ENCODE measurements at regions not wholly inside any gene's neighbourhood (a gene's known extent, or its start where the extent isn't known, plus 50 kb on each side); places are given as distances from the start of the nearest gene placed in this dataset.

DNA sequence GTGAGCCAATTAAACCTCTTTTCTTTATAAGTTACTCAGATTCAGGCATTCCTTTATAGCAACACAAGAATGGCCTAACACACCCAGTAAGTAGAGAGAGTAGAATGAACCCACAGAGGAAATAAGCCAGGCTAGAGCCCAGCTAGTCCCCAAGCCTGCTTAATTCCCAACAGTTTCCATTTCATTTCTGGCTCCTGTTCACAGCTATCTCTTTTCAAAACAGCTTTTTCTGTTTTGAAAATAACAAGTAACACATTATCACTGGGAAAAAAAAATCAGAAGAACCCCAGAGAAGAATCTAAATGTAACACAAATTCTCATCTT is 69.0 kb downstream of the HSPB8 start:
- FAIRE-seq, result no peak
- no TSS peak for BruUV-seq (replicated peaks)
- H3K27me3 ChIP-seq (ENCODE audit: control insufficient read depth in 1 of 2, insufficient read depth in 2 of 2, low read length in 2 of 2), result no peaks in the 10 kb centered on the region; a peak in 1 of 5 replicates
- intact Hi-C loops (cut with micrococcal nuclease; ENCODE audit: unreplicated experiment), result no loop called here
- POLR2A ChIA-PET, result no interaction called here
- no peaks in the 10 kb centered on the region for H3K9me3 ChIP-seq (ENCODE audit: low read length)
- H4K20me1 ChIP-seq (ENCODE audit: insufficient read depth, low read length), result no peaks in the 10 kb centered on the region
- TF ChIP-seq TOE1 (CRISPR knock-in tag; IDR thresholded peaks at IDR 0.05), result no peak
- no peak for TF ChIP-seq NFATC3 (CRISPR knock-in tag; IDR thresholded peaks at IDR 0.05)
- TF ChIP-seq, protein P1, sequence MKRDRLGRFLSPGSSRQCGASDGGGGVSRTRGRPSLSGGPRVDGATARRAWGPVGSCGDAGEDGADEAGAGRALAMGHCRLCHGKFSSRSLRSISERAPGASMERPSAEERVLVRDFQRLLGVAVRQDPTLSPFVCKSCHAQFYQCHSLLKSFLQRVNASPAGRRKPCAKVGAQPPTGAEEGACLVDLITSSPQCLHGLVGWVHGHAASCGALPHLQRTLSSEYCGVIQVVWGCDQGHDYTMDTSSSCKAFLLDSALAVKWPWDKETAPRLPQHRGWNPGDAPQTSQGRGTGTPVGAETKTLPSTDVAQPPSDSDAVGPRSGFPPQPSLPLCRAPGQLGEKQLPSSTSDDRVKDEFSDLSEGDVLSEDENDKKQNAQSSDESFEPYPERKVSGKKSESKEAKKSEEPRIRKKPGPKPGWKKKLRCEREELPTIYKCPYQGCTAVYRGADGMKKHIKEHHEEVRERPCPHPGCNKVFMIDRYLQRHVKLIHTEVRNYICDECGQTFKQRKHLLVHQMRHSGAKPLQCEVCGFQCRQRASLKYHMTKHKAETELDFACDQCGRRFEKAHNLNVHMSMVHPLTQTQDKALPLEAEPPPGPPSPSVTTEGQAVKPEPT (CRISPR knock-in tag; IDR thresholded peaks at IDR 0.05; ENCODE audit: low read depth), result no peak
- no peak for TF ChIP-seq ADNP (CRISPR knock-in tag; IDR thresholded peaks at IDR 0.05)
- TF ChIP-seq ZBTB43 (CRISPR knock-in tag; conservative IDR thresholded peaks at IDR 0.05), result no peak
- no peak for TF ChIP-seq ELF3 (CRISPR knock-in tag; IDR thresholded peaks at IDR 0.05)
- TF ChIP-seq SRF (IDR thresholded peaks at IDR 0.05; ENCODE audit: low read depth, low read length), result no peak
- no peak for TF ChIP-seq ARNT2 (CRISPR knock-in tag; IDR thresholded peaks at IDR 0.05; ENCODE audit: low read depth)
- TF ChIP-seq, protein P2, sequence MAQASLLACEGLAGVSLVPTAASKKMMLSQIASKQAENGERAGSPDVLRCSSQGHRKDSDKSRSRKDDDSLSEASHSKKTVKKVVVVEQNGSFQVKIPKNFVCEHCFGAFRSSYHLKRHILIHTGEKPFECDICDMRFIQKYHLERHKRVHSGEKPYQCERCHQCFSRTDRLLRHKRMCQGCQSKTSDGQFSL (CRISPR knock-in tag; IDR thresholded peaks at IDR 0.05), result no peak
- TF ChIP-seq ZNF609 (CRISPR knock-in tag; IDR thresholded peaks at IDR 0.05; ENCODE audit: borderline replicate concordance), result no peak
- no peak for TF ChIP-seq ZBTB21 (CRISPR knock-in tag; IDR thresholded peaks at IDR 0.05)
- TF ChIP-seq FLYWCH1 (CRISPR knock-in tag; IDR thresholded peaks at IDR 0.05), result no peak
- TF ChIP-seq ZNF850 (CRISPR knock-in tag; conservative IDR thresholded peaks at IDR 0.05), result no peak
- TF ChIP-seq, protein P3, sequence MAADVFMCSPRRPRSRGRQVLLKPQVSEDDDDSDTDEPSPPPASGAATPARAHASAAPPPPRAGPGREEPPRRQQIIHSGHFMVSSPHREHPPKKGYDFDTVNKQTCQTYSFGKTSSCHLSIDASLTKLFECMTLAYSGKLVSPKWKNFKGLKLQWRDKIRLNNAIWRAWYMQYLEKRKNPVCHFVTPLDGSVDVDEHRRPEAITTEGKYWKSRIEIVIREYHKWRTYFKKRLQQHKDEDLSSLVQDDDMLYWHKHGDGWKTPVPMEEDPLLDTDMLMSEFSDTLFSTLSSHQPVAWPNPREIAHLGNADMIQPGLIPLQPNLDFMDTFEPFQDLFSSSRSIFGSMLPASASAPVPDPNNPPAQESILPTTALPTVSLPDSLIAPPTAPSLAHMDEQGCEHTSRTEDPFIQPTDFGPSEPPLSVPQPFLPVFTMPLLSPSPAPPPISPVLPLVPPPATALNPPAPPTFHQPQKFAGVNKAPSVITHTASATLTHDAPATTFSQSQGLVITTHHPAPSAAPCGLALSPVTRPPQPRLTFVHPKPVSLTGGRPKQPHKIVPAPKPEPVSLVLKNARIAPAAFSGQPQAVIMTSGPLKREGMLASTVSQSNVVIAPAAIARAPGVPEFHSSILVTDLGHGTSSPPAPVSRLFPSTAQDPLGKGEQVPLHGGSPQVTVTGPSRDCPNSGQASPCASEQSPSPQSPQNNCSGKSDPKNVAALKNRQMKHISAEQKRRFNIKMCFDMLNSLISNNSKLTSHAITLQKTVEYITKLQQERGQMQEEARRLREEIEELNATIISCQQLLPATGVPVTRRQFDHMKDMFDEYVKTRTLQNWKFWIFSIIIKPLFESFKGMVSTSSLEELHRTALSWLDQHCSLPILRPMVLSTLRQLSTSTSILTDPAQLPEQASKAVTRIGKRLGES (CRISPR knock-in tag; IDR thresholded peaks at IDR 0.05; ENCODE audit: borderline replicate concordance), result no peak
- TF ChIP-seq DPF2 (CRISPR knock-in tag; IDR thresholded peaks at IDR 0.05; ENCODE audit: borderline replicate concordance, low read depth), result no peak
- in situ Hi-C loops (cut with HindIII; ENCODE audit: extremely low pct_ligation_motif_present, low pct_unique_long_range_greater_than_20kb), result no loop called here
- no peak overlapping the region for H3K4me2 ChIP-seq (ENCODE audit: low read depth, low read length)
- DNase-seq (ENCODE audit: low spot score), result no peak
- H3K79me2 ChIP-seq (ENCODE audit: insufficient read depth, low read length), result no peaks in the 10 kb centered on the region
- no peak overlapping the region for H3K9ac ChIP-seq (ENCODE audit: insufficient read depth, low read depth, low read length)
- no peak for ATAC-seq
- no peaks in the 10 kb centered on the region for H3K36me3 ChIP-seq (replicated peaks in 1 of 2; ENCODE audit: control insufficient read depth in 1 of 2, insufficient read depth in 2 of 2, low read length in 2 of 2)
- H3K27ac ChIP-seq (ENCODE audit: extremely low read length, insufficient read depth, low read length), result no peak overlapping the region
- H3K4me3 ChIP-seq (replicated peaks in 1 of 3; ENCODE audit: insufficient read depth in 1 of 3, low read depth in 2 of 3, low read length in 3 of 3), result no peak overlapping the region
- CTCF ChIA-PET (ENCODE audit: low intra/inter-chr PET ratio, low total read pairs), result no interaction called here
- no peak overlapping the region for H2AFZ ChIP-seq (ENCODE audit: low read length)
- H3K4me1 ChIP-seq (ENCODE audit: insufficient read depth, low read length), result peaks cover 13% of the 10 kb centered on the region
